Cerebellar cortex (tissue), 1 donor: ENCODE measurements at regions not wholly inside any gene's neighbourhood (a gene's known extent, or its start where the extent isn't known, plus 50 kb on each side); places are given as distances from the start of the nearest gene placed in this dataset.

Source experiments
- DNase-seq: peaks from one replicate; pipeline ENCODE4 v3.0.0-alpha.2; 2015; ENCODE audit warnings: low spot score

DNA sequence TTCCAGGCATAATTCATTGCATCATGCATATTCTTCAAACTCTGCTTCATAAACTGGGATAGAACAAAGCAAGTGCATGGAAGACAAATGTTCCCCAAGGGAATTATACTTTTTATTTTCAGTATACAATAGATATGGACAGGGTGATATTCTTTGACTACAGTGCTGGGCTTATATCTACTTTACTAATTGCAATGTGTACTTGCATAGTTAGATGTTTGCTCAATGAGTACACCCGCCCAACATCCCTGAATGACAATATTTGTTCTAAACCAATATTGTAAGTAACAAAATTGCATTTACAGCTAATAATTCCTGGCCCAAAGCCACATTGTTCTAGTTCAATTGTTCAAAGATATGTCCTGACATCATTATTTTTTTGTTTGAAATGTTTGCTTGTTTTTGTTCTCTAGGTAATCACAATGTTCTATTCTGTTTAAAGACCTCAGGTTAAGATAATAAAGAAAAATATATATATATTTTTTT lies 171.4 kb downstream of the PTN start:
- DNase-seq: no peak

DNA sequence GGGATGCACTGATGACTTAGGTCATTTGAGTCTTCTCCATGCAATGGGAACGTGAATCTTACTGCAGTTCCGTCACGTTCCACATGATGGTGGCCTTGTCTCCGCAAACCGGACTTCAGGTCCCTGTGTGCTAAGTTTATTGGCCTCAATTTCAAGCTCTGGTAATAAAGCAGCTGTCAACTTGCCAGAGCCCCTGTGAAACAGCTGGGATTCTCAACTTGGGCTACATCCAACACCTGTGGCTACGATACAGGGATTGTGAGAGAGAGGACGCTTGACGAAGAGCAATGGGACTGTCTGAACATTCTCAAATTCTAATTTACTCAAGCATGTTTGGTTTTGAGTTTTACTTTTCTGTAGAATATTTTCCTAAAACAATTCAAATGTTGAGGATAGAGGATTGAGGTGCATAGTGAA lies 174.2 kb downstream of the PTN start:
- DNase-seq: peak; percentile 61

DNA sequence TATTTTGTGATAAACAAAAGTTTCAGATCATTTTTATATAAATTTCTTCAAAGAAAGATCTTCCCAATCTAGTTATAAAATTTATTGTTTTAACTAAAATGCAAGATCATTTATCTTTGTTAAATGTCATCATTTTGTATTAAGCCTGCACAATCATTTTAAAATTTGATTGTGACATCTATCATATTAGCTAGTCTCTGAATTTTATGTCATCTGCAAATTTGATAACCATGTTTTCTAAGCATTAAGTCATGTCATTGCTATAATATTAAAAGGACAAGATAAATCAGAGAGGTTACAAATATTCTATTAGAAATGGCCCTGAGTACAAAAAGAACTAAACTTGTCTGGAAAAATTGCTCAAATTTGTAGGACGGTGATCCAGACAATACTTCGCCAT lies 175.9 kb downstream of the PTN start:
- DNase-seq: no peak

DNA sequence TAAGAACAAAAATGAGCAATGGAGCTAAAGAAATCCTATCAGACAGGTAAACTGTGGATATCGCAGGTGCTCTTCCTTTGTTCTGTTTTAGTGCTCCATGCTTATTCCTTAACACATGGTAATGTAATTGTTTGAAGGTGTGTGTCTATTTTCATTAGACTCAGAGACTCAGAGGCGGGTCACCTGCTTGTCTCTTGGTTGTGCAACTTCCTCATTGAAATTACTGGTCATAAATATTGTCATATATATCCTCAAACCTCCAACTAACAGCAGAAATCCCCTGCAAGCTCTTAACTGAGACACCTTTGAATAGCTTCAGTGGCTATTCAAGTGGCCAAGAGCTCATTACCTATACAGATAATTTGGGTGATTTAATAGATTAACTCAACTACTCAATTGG lies 177.2 kb downstream of the PTN start:
- no peak for DNase-seq

DNA sequence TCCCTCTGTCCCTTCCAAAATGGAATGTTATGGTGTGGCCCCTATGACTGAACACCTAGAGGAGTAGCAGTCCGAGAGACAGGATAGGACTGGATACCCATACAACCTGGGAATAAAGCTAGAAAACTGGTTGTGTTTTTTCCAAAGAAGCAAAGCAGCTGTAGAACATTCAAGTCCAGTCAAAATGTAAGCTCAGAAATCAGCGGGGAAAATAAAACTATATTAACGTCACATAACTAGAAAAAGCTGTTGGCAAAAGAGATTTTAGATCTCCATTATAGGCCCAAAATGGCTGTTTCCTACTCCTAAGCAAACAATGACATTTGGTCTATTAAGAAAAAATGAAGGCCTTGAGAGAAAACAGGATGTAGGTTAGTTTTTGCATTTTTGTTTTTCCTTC lies 177.7 kb downstream of the PTN start:
- DNase-seq: no peak

GRCh38 chr7:137165241-137165640 lies 178.3 kb downstream of the PTN start:
- DNase-seq: no peak

- no peak for DNase-seq
Measured at GRCh38 chr7:137164251-137164650, 179.3 kb downstream of the PTN start.

DNA sequence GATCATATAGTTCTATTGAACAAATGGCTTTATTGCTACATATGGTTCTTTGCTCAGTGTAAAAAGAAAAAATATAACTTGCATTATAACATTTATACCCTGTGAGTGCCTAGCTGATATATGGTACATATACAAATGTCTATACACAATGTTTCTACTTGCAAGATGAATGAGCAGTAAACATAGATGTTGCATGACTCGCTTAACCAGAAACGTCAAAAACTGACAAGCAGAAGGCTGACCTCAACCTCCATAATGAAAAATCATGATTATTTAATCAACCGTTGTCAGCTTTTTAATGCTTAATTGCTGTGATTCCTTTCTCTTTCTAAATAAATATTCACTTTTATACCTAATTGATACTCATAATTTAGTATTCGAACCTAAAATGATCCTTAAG lies 183.3 kb downstream of the PTN start:
- DNase-seq: no peak

GRCh38 chr7:137157256-137157655 lies 186.3 kb downstream of the PTN start:
- DNase-seq: no peak

DNA sequence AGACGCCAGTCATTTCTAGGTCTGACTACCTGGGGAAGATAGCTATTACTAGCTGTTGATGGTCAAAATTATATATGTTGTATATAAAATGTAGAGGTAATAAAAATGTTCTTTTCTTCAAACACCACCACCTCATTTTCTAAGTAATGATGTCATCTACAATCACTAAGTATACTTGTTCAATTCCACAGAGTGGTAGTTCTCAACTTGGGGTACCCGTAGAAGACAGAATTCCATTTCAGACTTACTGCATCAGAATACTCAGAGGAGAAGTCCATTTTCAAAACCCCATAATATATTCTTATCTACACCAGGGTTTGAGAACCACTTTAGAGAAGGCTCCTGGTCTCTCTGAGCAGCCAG lies 191.9 kb downstream of the PTN start:
- DNase-seq: no peak

- DNase-seq: no peak
Measured at GRCh38 chr7:137151041-137151689, 192.4 kb downstream of the PTN start.

DNA sequence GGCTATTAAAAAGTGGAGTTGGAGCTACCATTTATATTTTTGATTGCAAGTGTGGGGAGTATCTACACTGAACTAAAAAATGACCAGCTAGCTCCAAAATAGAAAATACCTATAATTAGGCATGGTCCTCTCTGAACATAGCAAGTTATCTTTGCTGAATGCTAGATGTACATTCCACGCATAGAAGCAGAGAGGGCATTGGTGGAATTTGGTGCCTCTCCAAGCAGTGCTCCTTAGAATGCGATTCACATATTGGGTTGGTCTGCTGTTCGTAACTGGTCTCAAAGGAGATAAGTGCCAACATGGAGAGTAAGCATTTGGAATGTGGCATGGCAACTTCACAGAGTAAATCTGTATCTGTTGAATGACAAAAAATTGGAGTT lies 196.2 kb downstream of the PTN start:
- no peak for DNase-seq

DNA sequence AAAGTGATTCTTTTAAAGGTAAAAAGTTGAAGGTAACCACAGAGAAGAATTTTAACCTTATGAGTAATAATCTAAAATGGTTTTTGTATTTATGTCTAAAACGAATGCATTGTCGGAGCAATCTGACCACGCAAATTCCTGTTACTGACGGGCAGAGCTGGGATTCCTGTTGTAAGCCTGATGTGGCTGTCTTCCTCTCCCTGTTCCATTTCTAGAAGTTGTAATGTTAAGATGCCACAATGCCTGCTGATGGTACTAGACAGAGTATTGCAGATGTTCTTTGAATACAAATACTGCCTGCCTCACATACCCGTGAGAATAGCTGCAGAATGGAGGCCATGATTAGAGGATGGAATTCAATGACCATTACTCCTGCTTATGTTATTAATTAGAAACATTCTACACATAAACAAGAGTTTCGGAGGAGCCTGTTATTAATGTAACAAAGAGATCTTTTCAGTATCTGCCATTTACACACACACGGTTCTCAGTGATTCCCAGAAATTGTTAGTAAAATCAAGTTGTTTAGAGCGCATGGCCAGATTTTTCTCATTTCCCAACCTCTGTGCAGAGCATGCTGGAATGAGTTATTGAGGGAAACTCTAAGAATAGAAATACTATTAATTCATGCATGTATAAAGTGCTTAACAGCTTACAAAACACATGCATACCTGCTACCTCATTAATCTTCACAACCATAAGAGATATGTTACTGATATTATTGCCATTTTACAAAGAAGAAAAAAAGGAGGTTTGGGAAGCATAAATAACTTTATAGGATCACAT lies 196.8 kb downstream of the PTN start:
- no peak for DNase-seq

GRCh38 chr7:137146012-137146455 lies 197.5 kb downstream of the PTN start:
- DNase-seq: no peak

GRCh38 chr7:137142376-137142775 lies 201.2 kb downstream of the PTN start:
- no peak for DNase-seq

DNA sequence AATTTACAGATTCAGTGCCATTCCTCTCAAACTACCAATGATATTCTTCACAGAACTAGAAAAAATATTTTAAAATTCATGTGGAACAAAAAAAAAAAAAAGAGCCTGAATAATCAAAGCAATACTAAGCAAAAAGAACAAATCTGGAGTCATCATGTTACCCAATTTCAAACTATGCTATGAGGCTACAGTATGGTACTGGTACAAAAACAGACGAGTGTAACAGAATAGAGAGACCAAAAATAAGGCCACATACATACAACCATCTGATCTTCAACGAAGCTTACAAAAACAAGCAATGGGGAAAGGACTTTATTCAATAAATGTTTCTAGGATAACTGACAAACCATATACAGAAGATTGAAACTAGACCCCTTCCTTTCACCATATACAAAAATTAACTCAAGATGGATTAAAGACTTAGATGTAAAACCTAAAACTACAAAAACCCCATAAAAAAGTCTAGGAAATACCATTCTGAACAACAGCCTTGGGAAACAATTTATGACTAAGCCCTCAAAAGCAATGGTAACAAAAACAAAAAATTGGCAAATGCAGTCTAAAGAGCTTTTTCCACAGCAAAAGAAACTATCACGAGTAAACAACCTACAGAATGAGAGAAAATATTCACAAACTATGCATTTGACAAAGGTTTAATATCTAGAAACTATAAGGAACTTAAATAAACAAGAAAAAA lies 207.7 kb downstream of the PTN start:
- DNase-seq: no peak

- no peak for DNase-seq
Measured at GRCh38 chr7:137130751-137131158, 212.8 kb downstream of the PTN start.

GRCh38 chr7:137129025-137129424 lies 214.5 kb downstream of the PTN start:
- DNase-seq: no peak

DNA sequence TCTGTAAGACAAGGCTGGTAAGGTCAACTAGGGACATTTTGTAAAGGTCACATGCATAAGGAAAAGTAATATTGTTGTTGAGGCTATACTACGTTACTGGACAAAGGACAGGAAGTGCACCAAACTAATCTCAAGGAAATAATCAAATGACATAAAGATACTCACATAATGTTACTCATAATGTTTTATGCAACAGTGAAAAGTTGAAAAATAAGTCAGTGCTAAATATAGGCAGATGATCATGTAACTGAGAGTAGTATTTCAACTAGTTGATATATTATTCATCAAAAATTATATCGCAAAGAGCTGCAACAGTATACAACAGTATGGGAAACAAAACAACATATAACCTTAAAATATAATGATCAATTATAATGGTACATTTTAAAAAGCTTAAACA lies 215.7 kb downstream of the PTN start:
- no peak for DNase-seq

DNA sequence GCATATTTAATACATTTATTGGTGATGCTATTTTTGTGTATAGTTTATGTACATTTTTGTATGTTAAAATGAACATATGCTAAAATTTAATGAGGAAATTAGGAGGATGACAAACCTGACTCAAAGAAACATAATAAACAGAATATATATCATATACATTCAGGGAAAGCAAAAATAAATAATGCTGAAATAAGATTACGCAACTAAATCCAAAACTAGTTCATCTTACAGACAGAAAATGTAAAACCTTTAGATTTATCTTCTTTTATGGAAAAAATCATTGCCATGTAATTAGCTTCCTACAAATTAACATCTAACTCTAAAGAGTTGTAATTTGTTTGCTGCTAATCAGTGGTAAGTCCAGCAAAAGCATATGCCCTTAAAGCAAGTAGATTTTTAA lies 216.5 kb downstream of the PTN start:
- no peak for DNase-seq

GRCh38 chr7:137122145-137122544 lies 221.4 kb downstream of the PTN start:
- no peak for DNase-seq

DNA sequence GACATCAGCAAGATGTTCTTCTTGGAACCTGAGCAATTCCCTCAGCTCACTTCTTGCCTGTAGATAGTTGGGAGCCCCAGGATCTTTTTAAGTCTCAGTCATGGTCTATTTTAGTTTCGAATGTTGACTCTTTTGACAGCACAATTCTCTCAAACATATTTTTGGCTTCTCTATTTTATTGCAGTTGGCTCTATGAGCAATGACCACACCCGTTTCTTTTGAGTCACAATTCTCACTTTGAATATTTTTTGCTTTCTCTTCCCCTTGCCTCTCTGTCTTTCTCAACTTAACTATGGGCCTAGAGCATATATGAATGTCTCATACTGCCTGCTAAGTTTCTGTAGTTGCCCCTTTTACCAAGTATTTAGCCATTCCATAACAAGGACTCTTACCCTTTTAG lies 222.8 kb downstream of the PTN start:
- DNase-seq: no peak

DNA sequence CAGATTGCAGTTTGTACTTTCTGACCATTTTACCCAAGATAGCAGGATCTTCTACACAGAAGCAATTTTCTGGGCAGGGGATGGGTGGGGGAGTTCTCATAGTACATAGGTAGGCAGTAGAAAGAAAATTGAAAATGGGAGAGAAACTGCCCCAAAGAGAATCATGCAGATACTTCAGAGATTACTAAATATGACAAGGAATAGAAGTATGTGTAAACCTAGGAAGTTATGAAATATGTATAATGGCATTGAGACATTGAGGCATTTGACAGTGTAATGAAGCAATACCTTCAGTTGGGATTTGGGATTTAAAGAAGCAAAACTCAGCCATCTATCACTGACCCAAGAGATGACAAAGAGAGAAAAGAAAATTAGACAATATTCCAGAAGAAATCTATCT lies 233.0 kb downstream of the PTN start:
- no peak for DNase-seq
